GM12878 (cell line): ENCODE measurements at regions not wholly inside any gene's neighbourhood (a gene's known extent, or its start where the extent isn't known, plus 50 kb on each side); places are given as distances from the start of the nearest gene placed in this dataset.

Source experiments
- BHLHE40 ChIP-seq, 2 experiments: fragments of 450-650 bp in 1 of 2; IDR thresholded peaks; 2 replicates each; pipeline ENCODE4 v1.6.1; 2011 to 2017; ENCODE audit warnings: low read depth in 2 of 2, borderline replicate concordance in 1 of 2, improper control_type of control experiment in 1 of 2, low read length in 1 of 2, mild to moderate bottlenecking in 1 of 2
- CBX5 ChIP-seq: sonication (generic); IDR thresholded peaks from 2 replicates; pipeline ENCODE4 v1.6.1; 2016; ENCODE audit warnings: low read depth, moderate library complexity, mild to moderate bottlenecking, inconsistent platforms
- CTCF ChIP-seq, 3 experiments: IDR thresholded peaks in 2 of 3; conservative IDR thresholded peaks in 1 of 3; 2 replicates each; pipeline ENCODE4 v1.5.1; 2011; ENCODE audit warnings: low read depth in 3 of 3, low read length in 3 of 3, mild to moderate bottlenecking in 3 of 3, control low read depth in 2 of 3, moderate library complexity in 2 of 3, inconsistent platforms in 1 of 3, mixed read lengths in 1 of 3; ENCODE audit not compliant: control insufficient read depth in 2 of 3, insufficient read depth in 1 of 3; ENCODE audit errors: extremely low read depth in 1 of 3
- FOS ChIP-seq: IDR thresholded peaks from 3 replicates; pipeline ENCODE4 v1.6.1; 2011; ENCODE audit warnings: borderline replicate concordance; ENCODE audit not compliant: insufficient read length; ENCODE audit errors: extremely low read depth
- GABPA ChIP-seq: IDR thresholded peaks from 2 replicates; pipeline ENCODE4 v1.6.1; 2014; ENCODE audit warnings: antibody characterized with exemption, low read depth, mild to moderate bottlenecking, inconsistent platforms
- IKZF1 ChIP-seq: fragments of 450-650 bp; conservative IDR thresholded peaks from 2 replicates; pipeline ENCODE4 v1.6.1; 2017; ENCODE audit warnings: antibody characterized with exemption, mild to moderate bottlenecking
- NR2F1 ChIP-seq: fragments of 450-650 bp; conservative IDR thresholded peaks from 2 replicates; pipeline ENCODE4 v1.6.1; 2017; ENCODE audit warnings: mild to moderate bottlenecking
- POLR2A ChIP-seq: IDR thresholded peaks from 2 replicates; pipeline ENCODE4 v1.6.1; 2011; ENCODE audit warnings: low read depth, mild to moderate bottlenecking, low read length
- RAD21 ChIP-seq: IDR thresholded peaks from 2 replicates; pipeline ENCODE4 v1.6.1; 2011; ENCODE audit warnings: mild to moderate bottlenecking, low read depth, low read length, moderate library complexity; ENCODE audit not compliant: insufficient read depth
- SP1 ChIP-seq: IDR thresholded peaks from one replicate; pipeline ENCODE4 v1.6.1; 2011; ENCODE audit warnings: low read depth, low read length
- TCF12 ChIP-seq: IDR thresholded peaks from 2 replicates; pipeline ENCODE4 v1.6.1; 2011; ENCODE audit warnings: low read depth, mild to moderate bottlenecking, low read length

DNA sequence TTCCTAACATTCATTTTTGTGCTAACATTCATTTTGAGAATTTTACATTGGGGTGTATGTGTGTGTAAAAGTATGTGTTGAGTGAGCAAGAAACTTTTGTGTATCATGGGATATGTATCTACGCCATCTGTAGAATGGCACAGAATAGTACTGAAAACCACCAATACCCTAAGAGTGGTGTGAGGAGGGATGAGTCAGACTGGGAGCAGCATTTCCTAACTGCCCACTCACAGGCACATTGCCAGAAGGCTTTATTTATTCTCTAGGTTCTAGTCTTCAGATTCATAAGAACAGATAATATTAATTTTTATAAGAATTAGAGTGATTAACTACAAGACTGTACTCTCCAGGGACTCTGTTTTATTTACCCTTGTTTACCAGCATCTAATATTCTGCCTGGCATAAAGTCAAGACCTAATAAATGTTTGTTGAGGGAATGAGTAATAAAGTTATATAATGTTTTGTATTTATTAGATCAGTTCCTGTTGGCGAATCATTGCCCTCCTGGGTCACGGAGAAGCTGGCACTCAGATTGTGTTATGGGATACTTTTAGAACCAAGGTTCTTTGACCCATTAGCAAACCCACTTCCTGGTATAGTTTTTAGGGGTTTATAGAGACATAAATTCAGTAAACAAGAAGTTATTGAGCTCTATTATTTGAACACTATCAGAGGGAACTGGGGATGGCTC lies 159.1 kb upstream of the PPP2R2B start:
- TF ChIP-seq IKZF1 (no peak), GABPA (no peak), FOS (no peak), CTCF (IDR thresholded peaks at IDR 0.05 in 2 of 3, conservative IDR thresholded peaks at IDR 0.05 in 1 of 3; ENCODE audit: control insufficient read depth in 2 of 3, extremely low read depth in 1 of 3, insufficient read depth in 1 of 3, low read depth in 3 of 3, low read length in 3 of 3) (no peak), POLR2A (no peak), NR2F1 (no peak), BHLHE40 (IDR thresholded peaks at IDR 0.05; ENCODE audit: borderline replicate concordance in 1 of 2, low read depth in 2 of 2, low read length in 1 of 2) (no peak), TCF12 (no peak), SP1 (no peak), RAD21 (no peak), CBX5 (no peak)
